GM19467 (cell line): ENCODE measurements at regions not wholly inside any gene's neighbourhood (a gene's known extent, or its start where the extent isn't known, plus 50 kb on each side); places are given as distances from the start of the nearest gene placed in this dataset.

Experiments
- ATAC-seq: cut with Tn5 transposase; IDR thresholded peaks from one replicate; pipeline ENCODE4 v1.9.1; 2021; ENCODE audit warnings: mild to moderate bottlenecking, moderate library complexity; ENCODE audit not compliant: unreplicated experiment

DNA sequence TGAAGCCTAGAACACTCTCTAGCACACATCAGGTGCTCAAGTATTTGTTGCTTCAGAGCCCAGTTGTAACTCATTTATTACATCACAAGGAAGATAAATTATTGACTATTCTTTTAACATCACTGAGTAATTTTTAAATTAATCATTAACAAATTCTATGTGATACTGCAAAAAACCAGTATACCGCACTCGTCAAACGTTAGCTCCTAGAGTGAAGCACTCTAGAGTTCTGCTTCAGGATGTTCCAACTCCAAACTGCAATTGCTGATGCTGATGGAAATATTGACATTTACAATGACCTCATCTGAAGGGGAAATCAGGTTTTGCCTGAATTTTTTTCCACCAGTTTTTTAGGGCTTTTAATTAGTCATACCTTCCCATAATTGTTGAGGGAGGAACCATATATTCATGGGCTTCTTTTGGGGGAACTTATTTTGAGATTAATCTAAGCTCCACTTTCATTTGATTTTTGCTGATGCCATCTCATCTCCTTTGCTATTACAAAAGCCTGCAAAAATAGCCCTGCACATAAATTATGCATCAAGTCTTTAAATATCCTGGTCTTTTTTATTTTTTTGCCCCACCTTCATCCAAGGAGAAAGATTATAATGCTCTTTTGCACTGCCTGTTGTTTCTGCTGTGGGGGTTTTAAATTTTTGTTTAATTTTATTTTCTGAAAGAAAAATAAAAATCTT lies 123.0 kb upstream of the STAC start:
- ATAC-seq: no peak

DNA sequence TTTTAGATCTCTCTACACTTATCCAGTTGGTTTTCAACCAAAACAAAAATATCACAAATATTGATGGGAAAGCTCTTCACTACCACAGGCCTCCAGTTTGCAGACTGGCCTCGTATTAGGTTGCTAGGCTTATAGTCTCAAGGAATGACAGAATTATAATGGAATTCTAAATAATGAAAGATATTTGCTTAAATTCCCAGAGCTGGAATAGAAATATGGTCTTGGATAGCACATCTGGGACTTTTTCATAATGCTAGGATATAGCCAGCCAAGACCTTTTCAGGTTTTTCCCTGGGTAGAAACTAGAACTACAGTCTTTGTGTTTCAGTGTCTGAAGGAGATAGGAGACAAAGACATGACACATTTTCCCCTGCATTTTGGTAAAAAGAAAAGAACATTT lies 121.9 kb upstream of the STAC start:
- ATAC-seq: no peak

DNA sequence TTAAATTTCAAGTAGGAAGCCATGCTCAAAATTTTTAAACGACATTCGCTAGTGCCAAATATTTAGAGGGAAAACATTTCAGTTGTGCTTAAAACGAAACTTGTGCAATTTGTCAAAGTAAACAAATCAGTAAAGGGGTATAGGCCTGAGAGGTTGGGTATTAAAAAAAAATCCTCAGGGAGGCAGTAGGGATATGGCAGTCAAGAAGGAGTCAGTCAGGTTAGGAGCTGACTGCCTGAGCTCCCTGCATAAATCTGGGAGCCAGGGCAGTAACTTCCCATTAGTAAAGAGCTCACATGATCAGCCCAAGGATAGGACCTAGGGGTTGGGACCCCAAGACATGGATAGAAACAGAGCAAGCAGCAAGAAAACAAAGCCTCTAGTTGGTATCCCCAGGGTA lies 120.7 kb upstream of the STAC start:
- no peak for ATAC-seq

DNA sequence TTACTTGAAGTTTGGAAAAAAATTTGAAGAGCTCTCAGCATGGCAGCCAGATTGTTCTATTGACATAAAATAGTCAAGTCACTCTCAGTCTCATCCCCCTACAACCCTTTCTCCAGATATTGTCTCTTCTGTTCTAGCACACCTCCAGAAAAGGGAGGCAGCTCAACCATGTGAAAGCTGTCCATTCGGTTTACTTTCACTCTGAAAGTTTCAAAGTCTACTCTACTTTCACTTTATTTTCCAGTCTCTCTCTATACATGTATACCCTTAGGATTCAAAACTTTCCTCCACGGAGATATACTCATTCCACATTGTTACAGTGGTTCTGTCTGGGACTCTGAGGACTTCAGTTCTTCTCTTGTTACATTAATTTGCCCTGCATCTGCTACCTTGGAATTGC lies 111.0 kb upstream of the STAC start:
- no peak for ATAC-seq

DNA sequence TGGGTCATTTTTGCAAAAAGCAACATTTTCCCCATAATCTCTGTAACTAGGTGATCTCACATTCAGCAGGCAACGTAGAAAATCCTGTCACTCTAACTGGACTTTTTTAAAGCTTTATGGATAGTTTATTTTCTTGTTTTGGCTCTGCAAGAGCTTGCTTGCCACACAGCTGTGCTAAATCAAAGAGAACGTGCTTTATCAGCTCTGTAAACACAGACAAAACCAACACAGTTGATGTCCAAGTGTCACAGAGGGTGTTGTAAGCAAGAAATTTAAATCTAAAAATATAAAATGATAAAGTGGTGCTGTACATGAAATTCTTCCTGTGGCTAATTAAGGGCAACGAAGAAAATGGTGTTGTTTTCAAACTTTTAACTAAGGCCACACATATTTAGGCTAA lies 97.5 kb upstream of the STAC start:
- no peak for ATAC-seq

DNA sequence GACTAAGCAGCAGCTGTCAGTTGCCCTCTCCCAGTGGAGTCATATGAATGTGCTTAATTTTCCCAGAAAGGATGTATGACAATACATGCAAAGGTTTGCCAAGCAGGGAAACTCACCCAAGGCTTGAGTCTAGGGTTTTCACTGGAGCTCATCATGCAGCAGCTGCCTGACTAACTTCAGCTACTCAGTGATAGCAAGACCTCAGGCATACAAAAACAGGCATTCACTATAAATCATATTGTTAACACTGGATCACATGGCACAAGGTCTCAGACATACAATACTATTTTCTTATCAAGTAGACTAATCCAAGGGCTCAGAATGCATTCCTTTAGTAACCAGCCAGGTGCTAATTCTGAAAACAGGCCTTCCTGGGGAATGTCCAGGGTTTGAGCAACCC lies 85.0 kb upstream of the STAC start:
- no peak for ATAC-seq

DNA sequence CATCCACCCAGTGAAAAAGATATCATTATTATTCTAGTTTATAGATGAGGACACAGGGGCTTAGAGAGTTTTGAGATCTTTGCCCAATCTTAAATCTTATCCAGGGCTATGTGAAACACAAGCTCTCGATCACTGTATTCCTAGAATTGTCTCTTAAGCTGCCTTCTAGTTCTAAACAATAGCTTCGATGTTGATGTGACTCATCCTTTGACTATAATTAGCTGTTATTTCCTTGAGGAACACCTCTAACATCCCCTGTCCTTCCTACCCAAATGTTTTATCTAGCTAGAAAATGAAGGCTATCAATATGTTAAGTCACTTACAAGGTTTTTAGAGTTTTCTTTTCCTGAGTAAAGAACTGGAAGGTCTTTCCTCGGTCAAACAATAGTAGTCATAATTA lies 83.1 kb upstream of the STAC start:
- no peak for ATAC-seq

DNA sequence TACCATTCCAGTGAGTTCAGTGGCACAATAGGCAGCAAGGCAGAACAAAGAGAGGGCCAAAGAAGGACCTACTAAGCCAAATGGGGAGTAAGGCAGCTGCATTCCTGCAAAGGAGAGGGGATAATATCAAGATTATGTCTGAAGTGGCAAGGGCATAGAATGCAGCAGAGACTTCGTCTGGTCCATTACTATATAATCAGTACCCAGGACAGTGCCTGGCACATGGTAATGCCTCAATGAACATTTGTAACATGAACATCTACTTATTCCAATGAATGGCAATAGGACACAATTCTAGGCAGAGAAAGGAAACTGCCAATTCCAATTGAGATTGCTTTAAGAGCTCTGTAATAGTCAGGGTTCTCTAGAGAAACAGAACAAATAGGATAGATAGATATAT lies 82.1 kb upstream of the STAC start:
- ATAC-seq: no peak

DNA sequence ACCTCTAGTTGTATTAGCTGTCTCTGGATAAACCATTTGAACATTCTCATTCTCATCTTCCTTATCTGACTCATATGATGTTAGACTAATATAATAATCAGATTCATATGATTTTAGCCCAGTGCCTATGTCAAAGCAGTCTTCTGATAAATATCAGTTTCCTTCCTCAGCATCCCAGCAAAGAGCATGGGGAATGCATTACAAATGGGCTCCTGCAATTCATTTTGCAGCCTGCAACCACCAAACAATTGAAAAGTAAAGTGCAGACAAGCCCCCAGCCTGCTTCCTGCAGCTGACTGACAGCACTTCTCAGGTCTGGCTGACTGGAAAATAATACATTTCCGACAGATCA lies 78.2 kb upstream of the STAC start:
- ATAC-seq: no peak

DNA sequence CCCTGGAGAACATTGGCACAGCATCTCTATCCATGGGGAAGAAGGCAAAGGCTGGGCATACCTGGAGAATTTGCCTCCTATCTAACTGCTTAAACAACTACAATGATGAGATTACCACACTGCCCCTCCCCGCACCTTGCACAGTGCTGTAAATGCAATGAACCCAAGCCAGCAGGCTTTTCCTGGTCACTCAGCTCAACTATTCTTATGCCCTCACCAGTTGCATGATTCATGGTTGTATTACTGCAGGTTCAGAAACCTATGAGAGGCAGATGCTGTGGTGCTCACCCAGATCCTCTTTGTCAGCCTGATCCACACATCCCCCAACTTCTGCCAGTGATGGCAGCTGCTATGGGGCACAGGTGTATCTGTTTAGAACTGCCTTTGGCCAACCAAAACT lies 77.7 kb upstream of the STAC start:
- ATAC-seq: no peak

DNA sequence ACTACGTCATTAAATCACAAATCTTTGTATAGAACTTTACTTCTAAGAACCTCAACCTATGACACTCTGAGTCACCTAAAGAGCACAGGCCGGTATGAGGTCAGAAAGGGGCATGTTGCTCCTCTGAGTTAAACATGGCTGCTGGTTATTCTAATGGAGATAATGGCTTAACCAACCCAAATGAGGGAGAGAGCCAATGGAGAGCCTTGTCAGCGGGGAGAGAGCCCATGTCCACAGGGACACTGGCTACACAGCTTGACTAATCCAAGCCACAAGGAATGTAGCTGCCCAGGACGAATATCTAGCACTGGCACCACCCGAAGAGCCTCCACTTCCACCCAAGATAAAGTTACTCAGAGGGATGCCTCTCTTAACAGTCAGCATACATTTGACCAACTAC lies 77.0 kb upstream of the STAC start:
- no peak for ATAC-seq

DNA sequence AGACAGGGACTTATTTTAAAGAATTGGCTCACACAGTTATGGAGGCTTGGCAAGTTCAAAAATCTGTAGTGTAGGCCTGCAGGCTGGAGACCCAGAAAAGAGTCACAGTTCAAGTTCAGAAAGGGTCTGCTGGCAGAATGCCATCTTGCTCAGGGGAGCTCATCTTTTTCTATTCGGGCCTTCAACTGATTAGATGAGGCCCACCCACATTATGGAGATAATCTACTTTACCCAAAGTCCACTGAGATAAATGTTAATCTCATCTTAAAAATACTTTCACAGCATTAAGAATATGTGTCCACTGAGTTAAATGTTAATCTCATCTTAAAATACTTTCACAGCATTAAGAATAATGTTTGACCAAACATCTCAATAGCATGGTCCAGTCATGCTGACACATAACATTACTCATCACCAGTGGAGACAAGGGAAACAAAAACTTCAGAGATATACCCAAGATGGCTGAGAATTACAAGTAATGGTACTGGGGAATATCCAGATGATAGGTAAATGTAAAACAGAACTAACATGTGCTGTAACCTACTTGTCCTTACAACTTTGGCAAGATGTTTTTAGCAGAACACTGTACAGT lies 74.3 kb upstream of the STAC start:
- no peak for ATAC-seq

DNA sequence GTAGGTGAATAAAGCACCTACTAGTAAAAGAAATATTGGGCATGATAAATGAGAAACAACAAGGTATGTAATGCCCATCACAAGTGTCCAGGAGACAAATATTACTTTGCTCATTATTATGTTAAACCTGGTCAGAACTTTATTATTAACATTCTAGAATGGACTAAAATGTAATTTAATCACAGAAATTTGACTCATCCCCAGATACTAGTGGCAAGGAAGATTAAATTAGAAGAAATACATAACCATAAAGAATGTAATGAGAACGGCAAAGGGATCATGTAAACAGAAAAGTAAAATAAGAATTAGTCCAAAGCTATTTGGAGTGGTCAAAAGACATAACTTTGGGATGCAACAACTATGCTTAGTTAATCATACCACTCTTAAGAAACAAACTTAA lies 71.2 kb upstream of the STAC start:
- ATAC-seq: no peak

DNA sequence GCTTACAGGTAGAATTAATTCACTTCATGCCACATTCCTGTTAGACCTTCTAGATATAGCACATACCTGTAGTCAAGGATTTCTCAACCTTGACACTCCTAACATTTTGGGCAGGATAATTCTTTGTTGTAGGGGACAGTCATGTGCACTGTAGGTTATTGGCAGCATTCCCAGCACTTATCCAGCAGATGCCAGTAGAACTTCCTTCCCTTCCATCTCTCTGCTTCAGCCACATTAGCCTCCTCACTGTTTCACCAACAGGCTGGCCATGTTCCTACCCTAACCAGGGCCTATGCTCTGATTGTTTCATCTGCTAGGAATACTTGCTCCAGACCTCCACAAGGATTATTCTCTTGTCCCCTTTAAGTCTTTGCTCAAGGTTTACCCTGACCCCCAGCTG lies 68.0 kb upstream of the STAC start:
- ATAC-seq: no peak

DNA sequence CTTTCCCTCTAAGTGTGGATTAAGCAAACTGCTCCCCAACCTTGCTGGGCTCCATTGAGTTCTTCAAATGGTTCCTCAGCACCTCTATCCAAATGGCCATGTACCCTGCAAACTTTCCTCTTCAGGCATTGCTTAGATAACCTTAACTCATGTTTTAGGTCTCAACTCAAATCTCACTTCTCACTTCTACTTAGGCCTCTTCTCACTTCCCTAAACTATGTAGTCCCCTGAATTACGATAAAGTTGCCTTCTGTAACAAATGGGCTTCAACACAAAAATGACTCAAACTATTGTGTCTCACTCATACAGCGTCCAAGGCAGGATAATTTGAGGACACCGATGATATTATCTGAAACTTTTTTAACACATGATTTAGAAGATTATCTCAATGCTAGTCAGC lies 62.4 kb upstream of the STAC start:
- ATAC-seq: peak; percentile 54

DNA sequence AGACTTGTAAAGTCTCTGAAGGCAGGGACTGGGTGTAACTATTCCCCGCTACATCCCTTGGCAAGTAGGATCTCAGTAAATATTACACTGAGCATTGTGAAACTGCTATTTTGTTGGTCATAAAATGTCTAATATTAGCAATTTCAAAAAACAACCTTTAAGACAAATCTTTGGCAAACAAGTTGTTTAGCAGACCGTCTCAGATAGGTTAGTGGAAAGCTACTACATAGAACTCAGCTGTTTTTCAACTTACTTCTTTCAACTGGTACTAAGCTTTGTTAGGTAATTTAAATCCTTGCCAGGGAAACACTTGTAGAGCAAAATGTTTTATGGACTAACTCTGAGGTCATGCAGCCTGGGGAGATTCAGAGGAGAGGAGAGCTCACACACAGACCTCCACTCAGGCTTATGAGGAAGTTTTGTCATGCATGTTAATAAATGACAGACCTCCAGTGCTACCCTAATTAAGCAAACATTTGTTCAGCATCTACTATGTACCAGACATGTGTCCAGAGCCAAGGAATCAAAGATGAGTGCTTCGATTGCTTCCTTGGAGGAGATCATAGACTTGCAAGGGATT lies 61.6 kb upstream of the STAC start:
- no peak for ATAC-seq

DNA sequence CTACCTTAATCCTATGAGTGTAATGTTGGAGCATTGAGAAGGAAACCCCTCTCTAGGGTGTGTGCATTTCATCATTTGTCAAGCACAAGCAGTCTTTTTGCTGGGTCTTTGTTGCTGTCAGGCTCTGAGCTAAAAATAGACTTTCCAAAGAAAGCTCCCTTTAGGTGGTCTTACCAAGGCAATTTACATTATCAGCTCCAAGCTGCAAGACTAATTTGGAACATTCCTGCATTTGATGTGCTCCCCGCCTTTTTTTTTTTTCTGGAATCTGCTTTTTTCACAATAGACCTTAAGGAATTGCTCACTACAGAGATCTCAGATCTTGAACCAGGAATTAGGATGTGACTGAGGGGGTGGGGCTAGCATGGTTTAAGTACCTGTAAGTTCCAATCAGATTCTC lies 60.6 kb upstream of the STAC start:
- no peak for ATAC-seq
